ENCODE measurements at regions not wholly inside any gene's neighbourhood (a gene's known extent, or its start where the extent isn't known, plus 50 kb on each side); places are given as distances from the start of the nearest gene placed in this dataset.
A peak's percentile ranks its signal among the peaks of the same experiment; 100 is the strongest.

- Histone ChIP-seq H3K4me3 (ENCODE audit: low read depth, low read length) (no peak overlapping the region), H3K4me1 (no peaks in the 10 kb centered on the region), H3K27me3 (replicated peaks; ENCODE audit: control insufficient read depth, insufficient read depth, low read length) (no peaks in the 10 kb centered on the region; the same call in 1 of the 2 replicates), H3K9me3 (no peaks in the 10 kb centered on the region), H3K36me3 (ENCODE audit: control insufficient read depth, insufficient read depth, low read length) (no peaks in the 10 kb centered on the region)
- no peak overlapping the region for H3K4me3 Mint-ChIP-seq (ENCODE audit: unreplicated experiment)
- peaks cover 9% of the 10 kb centered on the region for H3K4me1 Mint-ChIP-seq (ENCODE audit: low read depth, unreplicated experiment)
- ChIA-PET POLR2A (no interaction called here), CTCF (no interaction called here)
- intact Hi-C loops (cut with micrococcal nuclease; ENCODE audit: unreplicated experiment), result loop anchor here (5.0 to 10.0 kb wide), 3 partner anchors 258 to 1253 kb away; no protein-coding TSS in a partner anchor
- no peak for DNase-seq
- BruUV-seq (replicated peaks), result no TSS peak
- no peaks in the 10 kb centered on the region for H3K36me3 Mint-ChIP-seq (ENCODE audit: insufficient read depth, unreplicated experiment)
- H3K9me3 Mint-ChIP-seq (ENCODE audit: unreplicated experiment), result no peaks in the 10 kb centered on the region
- H3K27ac Mint-ChIP-seq (ENCODE audit: unreplicated experiment), result no peak overlapping the region
- no peak for TF ChIP-seq CTCF (IDR thresholded peaks at IDR 0.05; ENCODE audit: insufficient read depth in 1 of 2, low read depth in 1 of 2, low read length in 1 of 2, severe bottlenecking in 1 of 2, unreplicated experiment in 1 of 2)
- H3K27me3 Mint-ChIP-seq (ENCODE audit: insufficient read depth, unreplicated experiment), result peaks cover 4% of the 10 kb centered on the region
Observed at GRCh38 chr6:53989504-53989903, 121.7 kb upstream of the MLIP start.

- Mint-ChIP-seq H3K27me3 (ENCODE audit: insufficient read depth, unreplicated experiment) (peaks cover 4% of the 10 kb centered on the region), H3K4me3 (ENCODE audit: unreplicated experiment) (no peak overlapping the region), H3K9me3 (ENCODE audit: unreplicated experiment) (no peaks in the 10 kb centered on the region), H3K36me3 (ENCODE audit: insufficient read depth, unreplicated experiment) (no peaks in the 10 kb centered on the region), H3K4me1 (ENCODE audit: low read depth, unreplicated experiment) (no peaks in the 10 kb centered on the region), H3K27ac (ENCODE audit: unreplicated experiment) (no peak overlapping the region)
- ChIA-PET POLR2A (no interaction called here), CTCF (interaction anchor here (1.1 kb wide), 1 partner anchor 36 kb away, joined by 3 read pairs; no protein-coding TSS in a partner anchor)
- intact Hi-C loops (cut with micrococcal nuclease; ENCODE audit: unreplicated experiment), result no loop called here
- no peaks in the 10 kb centered on the region; the same call in 1 of the 2 replicates for H3K27me3 ChIP-seq (replicated peaks; ENCODE audit: control insufficient read depth, insufficient read depth, low read length)
- H3K36me3 ChIP-seq (ENCODE audit: control insufficient read depth, insufficient read depth, low read length), result no peaks in the 10 kb centered on the region
- no peaks in the 10 kb centered on the region for H3K4me1 ChIP-seq
- peak in 1 of 2 experiments; percentile 1 for TF ChIP-seq CTCF (IDR thresholded peaks at IDR 0.05; ENCODE audit: insufficient read depth in 1 of 2, low read depth in 1 of 2, low read length in 1 of 2, severe bottlenecking in 1 of 2, unreplicated experiment in 1 of 2)
- DNase-seq, result no peak
- H3K9me3 ChIP-seq, result no peaks in the 10 kb centered on the region
- BruUV-seq (replicated peaks), result no TSS peak
- no peak overlapping the region for H3K4me3 ChIP-seq (ENCODE audit: low read depth, low read length)
Observed at GRCh38 chr6:53992522-53992921, 118.7 kb upstream of the MLIP start.

- H3K27ac Mint-ChIP-seq (ENCODE audit: unreplicated experiment), result no peak overlapping the region
- no peaks in the 10 kb centered on the region for H3K9me3 Mint-ChIP-seq (ENCODE audit: unreplicated experiment)
- CTCF ChIA-PET, result no interaction called here
- Histone ChIP-seq H3K9me3 (no peaks in the 10 kb centered on the region), H3K27me3 (replicated peaks; ENCODE audit: control insufficient read depth, insufficient read depth, low read length) (no peaks in the 10 kb centered on the region; the same call in 1 of the 2 replicates), H3K4me1 (peaks cover 15% of the 10 kb centered on the region), H3K36me3 (ENCODE audit: control insufficient read depth, insufficient read depth, low read length) (no peaks in the 10 kb centered on the region), H3K4me3 (ENCODE audit: low read depth, low read length) (no peak overlapping the region)
- intact Hi-C loops (cut with micrococcal nuclease; ENCODE audit: unreplicated experiment), result no loop called here
- TF ChIP-seq CTCF (IDR thresholded peaks at IDR 0.05; ENCODE audit: insufficient read depth in 1 of 2, low read depth in 1 of 2, low read length in 1 of 2, severe bottlenecking in 1 of 2, unreplicated experiment in 1 of 2), result no peak
- POLR2A ChIA-PET, result no interaction called here
- no peak for DNase-seq
- no TSS peak for BruUV-seq (replicated peaks)
- H3K4me1 Mint-ChIP-seq (ENCODE audit: low read depth, unreplicated experiment), result peaks cover 7% of the 10 kb centered on the region
- H3K27me3 Mint-ChIP-seq (ENCODE audit: insufficient read depth, unreplicated experiment), result peaks cover 4% of the 10 kb centered on the region
- H3K4me3 Mint-ChIP-seq (ENCODE audit: unreplicated experiment), result no peak overlapping the region
- H3K36me3 Mint-ChIP-seq (ENCODE audit: insufficient read depth, unreplicated experiment), result no peaks in the 10 kb centered on the region
Observed at GRCh38 chr6:53994201-53994600, 117.0 kb upstream of the MLIP start.
